B cell (primary cell): ENCODE measurements at regions not wholly inside any gene's neighbourhood (a gene's known extent, or its start where the extent isn't known, plus 50 kb on each side); places are given as distances from the start of the nearest gene placed in this dataset.

Experiments
- ATAC-seq: fragments of 200-7000 bp; cut with Tn5 transposase; one replicate; pipeline ENCODE4 v1.10.0; 2021; ENCODE audit warnings: low read depth, mild to moderate bottlenecking, moderate number of reproducible peaks, moderate library complexity
- CTCF ChIA-PET: fragments of 350-600 bp; sonication (Branson Sonifier 250); formaldehyde crosslinking; loops from one replicate; lab custom pipeline; 2021; ENCODE audit warnings: antibody characterized with exemption, inconsistent platforms; lab: Charles Lee
- POLR2A ChIA-PET: fragments of 350-600 bp; sonication (Branson Sonifier 250); formaldehyde crosslinking; loops from one replicate; lab custom pipeline; 2021; ENCODE audit warnings: antibody characterized with exemption; lab: Charles Lee
- DNase-seq: peaks from one replicate; pipeline ENCODE4 v3.0.0; 2013
- H2AFZ ChIP-seq: 2 replicates; pipeline ENCODE4 v1.6.1; 2012; ENCODE audit warnings: mild to moderate bottlenecking, low read depth, low read length; ENCODE audit not compliant: insufficient read depth, poor library complexity, severe bottlenecking
- H3K27ac ChIP-seq, 2 donors: 1 replicate in 1 of 2; 2 replicates in 1 of 2; pipeline ENCODE4 v1.5.1; 2012 to 2013; ENCODE audit warnings: low read length in 2 of 2, mild to moderate bottlenecking in 2 of 2, moderate library complexity in 1 of 2
- H3K27me3 ChIP-seq, 4 experiments: fragments of 200-600 bp in 1 of 4; sonication (generic) in 1 of 4; replicated peaks in 1 of 4; 1 replicate in 2 of 4; 2 replicates in 2 of 4; pipeline versions ENCODE4 v1.6.1 to v1.7.0; 2013 to 2016; ENCODE audit warnings: low read length in 3 of 4, mild to moderate bottlenecking in 2 of 4, mixed read lengths in 1 of 4, moderate library complexity in 1 of 4; ENCODE audit not compliant: insufficient read depth in 4 of 4, control insufficient read depth in 3 of 4; ENCODE audit errors: control extremely low read depth in 1 of 4
- H3K36me3 ChIP-seq, 2 experiments: replicated peaks in 1 of 2; 1 replicate in 1 of 2; 2 replicates in 1 of 2; pipeline versions ENCODE4 v1.6.1 to v1.7.1; 2013; ENCODE audit warnings: low read length in 1 of 2; ENCODE audit not compliant: insufficient read depth in 2 of 2, control insufficient read depth in 1 of 2; ENCODE audit errors: control extremely low read depth in 1 of 2, extremely low read depth in 1 of 2
- H3K4me1 ChIP-seq, 2 donors: fragments of 200-600 bp in 1 of 2; sonication (generic) in 1 of 2; 1 replicate in 1 of 2; 2 replicates in 1 of 2; pipeline versions ENCODE4 v1.5.1 to v1.6.1; 2013 to 2017; ENCODE audit warnings: low read length in 2 of 2; ENCODE audit not compliant: control insufficient read depth in 2 of 2, insufficient read depth in 2 of 2
- H3K4me2 ChIP-seq: replicated peaks from 2 replicates; pipeline ENCODE3; 2012; ENCODE audit warnings: mild to moderate bottlenecking, low read depth, low read length; ENCODE audit not compliant: poor library complexity, severe bottlenecking
- H3K4me3 ChIP-seq, 5 experiments: fragments of 200-600 bp in 1 of 5; sonication (generic) in 1 of 5; 1 replicate in 3 of 5; 2 replicates in 2 of 5; pipeline versions ENCODE4 v1.5.1 to v1.7.0; 2011 to 2016; ENCODE audit warnings: low read length in 4 of 5, mild to moderate bottlenecking in 4 of 5, low read depth in 2 of 5, control low read depth in 1 of 5, moderate library complexity in 1 of 5; ENCODE audit not compliant: insufficient read depth in 1 of 5; ENCODE audit errors: control extremely low read depth in 1 of 5, extremely low read depth in 1 of 5
- H3K79me2 ChIP-seq: fragments of 200-600 bp; sonication (generic); one replicate; pipeline ENCODE4 v1.6.0; 2016; ENCODE audit warnings: low read length; ENCODE audit not compliant: control insufficient read depth, insufficient read depth
- H3K9ac ChIP-seq: fragments of 200-600 bp; sonication (generic); 2 replicates; pipeline ENCODE4 v1.6.1; 2017; ENCODE audit warnings: mild to moderate bottlenecking, low read length, moderate library complexity
- H3K9me3 ChIP-seq, 3 donors: one replicate each; pipeline versions ENCODE4 v1.6.1 to v1.7.1; 2013; ENCODE audit warnings: low read length in 2 of 3; ENCODE audit not compliant: control insufficient read depth in 2 of 3, insufficient read depth in 1 of 3; ENCODE audit errors: control extremely low read depth in 1 of 3
- H4K20me1 ChIP-seq: 2 replicates; pipeline ENCODE4 v1.6.0; 2012; ENCODE audit warnings: mild to moderate bottlenecking, low read length; ENCODE audit not compliant: insufficient read depth, control insufficient read depth, poor library complexity, severe bottlenecking
- H3K27ac Mint-ChIP-seq: one replicate; pipeline ENCODE4 v1.8.0; 2021; ENCODE audit warnings: mixed read lengths
- H3K27me3 Mint-ChIP-seq: one replicate; pipeline ENCODE4 v1.8.0; 2021; ENCODE audit warnings: mixed read lengths
- H3K4me1 Mint-ChIP-seq: one replicate; pipeline ENCODE4 v1.8.0; 2021; ENCODE audit warnings: mixed read lengths
- H3K4me3 Mint-ChIP-seq: one replicate; pipeline ENCODE4 v1.8.0; 2021; ENCODE audit warnings: mixed read lengths
- H3K9me3 Mint-ChIP-seq: one replicate; pipeline ENCODE4 v1.8.0; 2022; ENCODE audit warnings: mixed read lengths; ENCODE audit not compliant: insufficient read depth
- CTCF ChIP-seq: fragments of 200-600 bp; IDR thresholded peaks from one replicate; pipeline ENCODE4 v1.8.0; 2022; ENCODE audit warnings: antibody characterized with exemption, mild to moderate bottlenecking
- EZH2 ChIP-seq: IDR thresholded peaks from 2 replicates; pipeline ENCODE4 v1.6.1; 2012; ENCODE audit warnings: borderline replicate concordance, low read depth, mild to moderate bottlenecking, moderate library complexity, low read length; ENCODE audit not compliant: insufficient read depth, poor library complexity, severe bottlenecking
- WGBS: methylation state at CpG from one replicate; pipeline ENCODE4 v1.1.5; 2013; ENCODE audit warnings: missing lambda C conversion rate; ENCODE audit not compliant: insufficient coverage; 5-methylcytosine and 5-hydroxymethylcytosine counted together
- intact Hi-C: fragments of 100-400 bp; cut with micrococcal nuclease; formaldehyde crosslinking; loops from one replicate; pipeline ENCODE4 v1.10.0; 2022

- H3K9me3 ChIP-seq, result peaks cover 0 to 1% (median 0%) of the 10 kb centered on the region in 3 donors
- H3K4me3 ChIP-seq, result no peak overlapping the region
- no peaks in the 10 kb centered on the region for H4K20me1 ChIP-seq
- intact Hi-C loops, result no loop called here
- no peaks in the 10 kb centered on the region for H3K27me3 ChIP-seq
- H3K4me3 Mint-ChIP-seq, result no peak overlapping the region
- H3K27ac ChIP-seq, result no peak overlapping the region
- H3K4me1 Mint-ChIP-seq, result no peaks in the 10 kb centered on the region
- no peaks in the 10 kb centered on the region for H3K36me3 ChIP-seq
- CTCF ChIA-PET, result no interaction called here
- H3K9ac ChIP-seq, result no peak overlapping the region
- no peak overlapping the region for H3K27ac Mint-ChIP-seq
- no CpG with 5 or more reads among the region's 2 CpGs for WGBS
- H3K79me2 ChIP-seq, result no peaks in the 10 kb centered on the region
- POLR2A ChIA-PET, result no interaction called here
- H3K4me2 ChIP-seq, result no peak overlapping the region
- H2AFZ ChIP-seq, result no peak overlapping the region
- DNase-seq (no peak), ATAC-seq (no peak)
- TF ChIP-seq EZH2, result no peak
- no peak for TF ChIP-seq CTCF
- peaks cover 3% of the 10 kb centered on the region for H3K9me3 Mint-ChIP-seq
- no peaks in the 10 kb centered on the region for H3K4me1 ChIP-seq
- H3K27me3 Mint-ChIP-seq, result no peaks in the 10 kb centered on the region
Observed at GRCh38 chr1:195047772-195048171, 1560.5 kb downstream of the KCNT2 start.

GRCh38 chr1:195045072-195045471, 1563.2 kb downstream of the KCNT2 start:
- intact Hi-C loops, result no loop called here
- ChIA-PET CTCF (no interaction called here), POLR2A (no interaction called here)
- no peak overlapping the region for H3K4me3 ChIP-seq
- H2AFZ ChIP-seq, result no peak overlapping the region
- H3K4me2 ChIP-seq, result no peak overlapping the region
- no peak for ATAC-seq
- no CpG with 5 or more reads among the region's 2 CpGs for WGBS
- Mint-ChIP-seq H3K27ac (no peak overlapping the region), H3K4me3 (no peak overlapping the region), H3K4me1 (no peaks in the 10 kb centered on the region), H3K27me3 (no peaks in the 10 kb centered on the region), H3K9me3 (peaks cover 3% of the 10 kb centered on the region)
- no peaks in the 10 kb centered on the region for H3K27me3 ChIP-seq
- peaks cover 0 to 1% (median 0%) of the 10 kb centered on the region in 3 donors for H3K9me3 ChIP-seq
- no peaks in the 10 kb centered on the region for H3K36me3 ChIP-seq
- no peaks in the 10 kb centered on the region for H3K4me1 ChIP-seq
- no peaks in the 10 kb centered on the region for H4K20me1 ChIP-seq
- TF ChIP-seq EZH2 (no peak), CTCF (no peak)
- no peak overlapping the region for H3K27ac ChIP-seq
- H3K9ac ChIP-seq, result no peak overlapping the region
- DNase-seq, result no peak
- H3K79me2 ChIP-seq, result no peaks in the 10 kb centered on the region
